CD4-positive, alpha-beta T cell treated with Interleukin-12 subunit alpha and Interleukin-12 subunit beta, for 1 hour (primary cell): ENCODE measurements at regions not wholly inside any gene's neighbourhood (a gene's known extent, or its start where the extent isn't known, plus 50 kb on each side); places are given as distances from the start of the nearest gene placed in this dataset.

Experiments used
- DNase-seq: peaks from one replicate; pipeline ENCODE4 v3.0.0-alpha.2; 2020

DNA sequence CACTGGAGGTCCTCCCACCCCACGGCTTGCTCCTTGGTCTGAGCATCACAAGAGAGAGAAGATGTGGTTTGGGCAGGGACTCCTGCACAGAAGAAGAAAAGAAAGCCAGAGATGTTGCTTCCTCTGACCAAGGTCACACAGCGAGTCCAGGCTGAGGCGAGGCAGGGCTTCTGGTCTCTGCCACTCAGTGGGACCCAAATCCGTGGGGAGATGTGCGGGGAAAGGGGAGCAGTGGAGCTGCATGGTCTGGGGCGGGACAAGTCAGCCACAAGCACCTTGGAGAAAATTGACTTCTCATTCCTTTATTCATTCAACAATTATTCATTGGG lies 150.9 kb downstream of the C9orf50 start:
- DNase-seq: no peak

- no peak for DNase-seq
These were observed 151.5 kb downstream of the C9orf50 start for GRCh38 chr9:129469188-129469987.

- no peak for DNase-seq
These were observed 152.9 kb downstream of the C9orf50 start for GRCh38 chr9:129467739-129468666.

GRCh38 chr9:129467004-129467588 lies 153.8 kb downstream of the C9orf50 start:
- no peak for DNase-seq

DNA sequence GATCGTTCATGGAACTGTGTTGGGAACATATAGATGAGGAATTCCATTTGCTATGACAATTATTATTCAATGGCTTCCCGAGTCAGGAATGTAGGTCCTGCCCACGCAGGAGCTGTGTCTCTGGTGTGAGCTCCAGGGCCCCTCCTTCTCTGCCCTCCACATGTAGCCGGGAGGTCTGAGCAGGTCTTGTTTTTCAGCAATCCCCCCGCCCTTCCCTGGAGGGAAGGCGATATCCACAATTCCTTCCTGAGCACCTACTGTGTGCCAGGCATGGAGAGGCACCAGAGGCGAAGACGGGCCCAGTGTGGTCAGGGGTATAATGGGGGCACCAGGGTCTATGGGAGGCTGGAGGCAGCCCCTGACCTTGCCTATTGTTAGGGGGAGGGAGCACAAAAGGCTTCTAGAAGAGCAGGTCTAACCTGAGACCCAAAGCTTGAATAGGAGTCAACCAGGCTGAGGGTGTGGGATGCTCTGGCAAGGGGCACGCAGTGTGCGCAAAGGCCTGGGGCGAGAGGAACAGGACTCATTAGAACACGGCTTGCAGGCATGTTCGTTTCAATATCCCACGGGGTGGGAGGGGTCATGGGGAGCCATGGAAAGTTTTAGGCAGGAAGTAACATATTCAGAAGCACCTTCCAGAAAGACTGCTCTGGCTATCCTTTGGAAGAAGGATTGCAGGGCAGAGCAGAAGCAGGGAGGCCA lies 154.9 kb downstream of the C9orf50 start:
- no peak for DNase-seq

- DNase-seq: no peak
These were observed 155.7 kb downstream of the C9orf50 start for GRCh38 chr9:129464972-129465833.

DNA sequence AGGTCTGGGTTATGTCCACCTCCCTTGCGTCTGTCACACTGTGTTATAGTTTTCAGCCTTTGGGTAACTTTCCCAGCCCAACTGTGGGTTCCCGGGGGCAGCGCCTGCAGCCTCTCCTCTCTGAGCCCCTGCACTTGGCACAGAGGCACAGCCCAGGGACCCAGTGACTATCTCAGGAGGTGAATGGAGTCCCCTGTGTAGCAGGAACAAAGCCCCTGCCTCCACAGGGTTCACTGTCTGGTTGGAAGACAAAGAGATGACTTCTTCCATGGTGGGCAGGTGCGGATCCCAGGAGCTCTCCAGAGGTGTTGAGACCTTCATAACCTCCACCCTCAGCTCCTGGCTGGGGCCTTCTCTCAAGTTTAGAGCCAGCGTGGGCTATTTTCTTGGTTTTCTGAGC lies 156.9 kb downstream of the C9orf50 start:
- no peak for DNase-seq

DNA sequence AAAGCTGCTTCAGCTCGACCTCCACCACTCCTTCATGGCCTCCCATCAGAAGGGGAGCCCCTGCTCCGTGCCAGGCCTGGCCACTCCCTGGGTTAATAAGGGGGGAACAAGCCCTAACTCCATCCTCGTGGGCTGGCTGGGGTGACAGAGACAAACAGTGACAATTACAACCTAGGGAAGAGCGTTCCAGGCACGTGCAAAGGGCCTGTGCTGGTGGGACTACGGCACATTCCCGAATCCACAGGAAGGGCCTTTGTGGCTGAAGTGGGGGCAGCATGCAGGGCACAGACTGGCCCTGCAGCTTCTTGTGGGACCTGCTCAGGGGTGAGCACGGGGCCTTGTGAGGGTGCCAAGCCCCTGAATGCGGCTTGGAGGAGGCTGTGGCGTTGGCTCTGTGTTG lies 157.4 kb downstream of the C9orf50 start:
- DNase-seq: no peak

DNA sequence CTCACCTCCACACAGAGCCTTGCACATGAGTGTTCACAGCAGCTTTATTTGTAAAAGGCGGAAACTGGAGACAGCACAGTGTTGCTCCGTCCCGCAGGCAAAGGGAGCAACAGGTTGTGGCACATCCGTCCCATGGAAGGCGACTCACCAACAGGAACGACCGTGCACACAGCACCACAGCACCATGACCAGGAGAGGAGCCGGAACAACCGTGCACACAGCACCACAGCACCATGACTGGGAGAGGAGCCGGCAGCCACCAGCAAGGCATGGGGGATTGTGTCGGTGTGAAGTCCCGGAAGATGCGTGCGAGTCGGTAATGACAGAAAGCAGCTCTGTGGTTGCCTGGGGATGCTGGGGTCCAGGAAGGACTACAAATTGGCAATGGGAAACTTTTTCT lies 158.5 kb downstream of the C9orf50 start:
- DNase-seq: no peak

GRCh38 chr9:129460323-129461261 lies 160.3 kb downstream of the C9orf50 start:
- DNase-seq: peak; percentile 93

DNA sequence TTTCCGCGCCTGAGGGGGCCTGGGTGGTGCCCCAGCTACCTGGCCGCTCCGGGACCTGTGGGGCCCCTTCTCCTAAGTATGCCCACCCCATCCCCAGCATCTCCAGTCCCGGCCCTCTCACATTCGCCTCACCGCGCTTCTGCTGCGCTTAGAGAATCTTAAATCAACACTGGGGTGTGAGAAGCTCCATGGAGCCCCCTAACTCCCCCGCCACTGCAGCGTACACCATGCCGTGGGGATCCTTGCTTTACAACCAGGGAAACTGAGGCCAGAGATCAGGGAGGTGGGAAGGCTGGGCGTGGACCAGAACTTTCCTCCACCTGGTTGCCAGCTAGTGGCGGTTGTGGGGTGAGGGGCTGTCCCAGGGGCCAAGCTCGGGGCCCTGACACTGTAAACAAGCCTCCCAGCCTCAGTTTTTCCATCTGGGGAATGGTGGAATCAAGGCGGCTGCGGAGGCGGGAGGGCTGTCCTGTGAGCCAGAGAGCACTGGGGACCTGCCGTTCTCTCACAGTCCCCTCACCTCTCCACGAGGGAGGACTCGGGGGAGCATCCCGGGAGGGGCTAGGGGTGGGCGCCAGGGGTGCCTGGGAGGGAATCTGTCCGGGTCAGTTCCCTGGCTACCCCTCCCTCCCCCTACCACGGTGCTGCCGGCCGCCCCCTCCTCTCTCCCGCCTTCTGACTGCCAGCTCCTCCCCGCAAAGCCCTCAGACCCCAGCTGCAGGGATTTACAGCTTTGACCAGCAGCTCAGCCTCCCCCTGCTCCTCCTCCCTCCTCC lies 161.2 kb downstream of the C9orf50 start:
- DNase-seq: no peak

GRCh38 chr9:129458663-129459546 lies 162.0 kb downstream of the C9orf50 start:
- no peak for DNase-seq

DNA sequence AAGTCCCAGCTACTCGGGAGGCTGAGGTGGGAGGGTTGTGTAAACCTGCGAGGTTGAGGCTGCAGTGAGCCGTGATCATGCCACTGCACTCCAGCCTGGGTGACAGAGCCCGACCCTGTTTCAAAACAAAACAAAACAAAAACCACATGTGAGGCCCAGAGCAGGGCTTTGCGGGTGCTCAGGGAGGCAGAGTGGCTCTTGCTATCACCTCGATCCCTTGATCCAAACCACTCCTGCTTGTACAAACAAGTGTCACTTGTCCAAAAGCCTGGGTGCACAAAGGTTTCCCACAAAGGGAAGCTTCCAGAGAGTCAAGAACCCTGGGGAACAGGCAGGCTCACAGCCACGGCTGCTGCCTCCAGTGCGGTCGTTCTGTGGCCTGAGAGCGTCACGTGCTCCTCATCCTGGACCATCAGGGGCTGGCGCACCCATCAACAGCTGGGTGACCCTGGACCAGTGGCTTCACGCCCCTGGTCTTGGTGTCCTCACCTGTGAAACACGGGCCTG lies 162.7 kb downstream of the C9orf50 start:
- peak; percentile 81 for DNase-seq

GRCh38 chr9:129457325-129457779 lies 163.5 kb downstream of the C9orf50 start:
- no peak for DNase-seq

DNA sequence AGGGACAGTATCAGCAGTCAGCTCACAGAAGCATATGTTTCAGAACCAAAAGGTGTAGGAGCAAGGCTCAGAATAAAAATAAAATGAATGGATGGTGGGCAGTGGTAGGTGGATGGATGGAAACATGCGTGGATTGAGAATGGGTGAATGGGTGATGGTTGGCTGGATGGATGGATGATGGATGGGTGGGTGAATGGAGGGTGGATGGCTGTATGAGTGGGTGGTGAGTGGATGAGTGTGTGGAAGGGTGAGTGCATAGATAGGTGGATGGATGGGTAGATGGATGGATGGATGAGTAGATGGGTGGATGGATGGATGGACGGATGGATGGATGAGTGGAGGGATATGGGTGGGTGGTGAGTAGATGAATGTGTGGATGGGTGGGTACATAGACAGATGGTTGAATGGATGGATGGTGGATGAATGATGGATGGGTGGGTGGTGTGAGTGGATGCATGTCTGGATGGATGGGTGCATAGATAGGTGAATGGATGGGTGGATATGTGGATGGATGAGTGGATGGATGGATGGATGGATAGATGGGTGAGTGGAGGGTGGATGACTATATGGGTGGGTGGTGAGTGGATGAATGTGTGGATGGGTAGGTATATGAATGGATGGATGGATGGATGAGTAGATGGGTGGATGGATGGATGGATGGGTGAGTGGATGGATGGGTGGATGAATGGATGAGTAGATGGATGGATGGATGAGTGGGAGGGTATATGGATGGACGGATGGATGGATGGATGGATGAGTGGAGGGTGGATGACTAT lies 164.2 kb downstream of the C9orf50 start:
- no peak for DNase-seq

- DNase-seq: no peak
These were observed 165.5 kb downstream of the C9orf50 start for GRCh38 chr9:129455151-129455995.
